Occipital lobe (tissue), 1 donor: ENCODE measurements at regions not wholly inside any gene's neighbourhood (a gene's known extent, or its start where the extent isn't known, plus 50 kb on each side); places are given as distances from the start of the nearest gene placed in this dataset.

ENCODE experiments used
- DNase-seq: peaks from one replicate; lab custom pipeline; 2025; lab: John Stamatoyannopoulos, UW

DNA sequence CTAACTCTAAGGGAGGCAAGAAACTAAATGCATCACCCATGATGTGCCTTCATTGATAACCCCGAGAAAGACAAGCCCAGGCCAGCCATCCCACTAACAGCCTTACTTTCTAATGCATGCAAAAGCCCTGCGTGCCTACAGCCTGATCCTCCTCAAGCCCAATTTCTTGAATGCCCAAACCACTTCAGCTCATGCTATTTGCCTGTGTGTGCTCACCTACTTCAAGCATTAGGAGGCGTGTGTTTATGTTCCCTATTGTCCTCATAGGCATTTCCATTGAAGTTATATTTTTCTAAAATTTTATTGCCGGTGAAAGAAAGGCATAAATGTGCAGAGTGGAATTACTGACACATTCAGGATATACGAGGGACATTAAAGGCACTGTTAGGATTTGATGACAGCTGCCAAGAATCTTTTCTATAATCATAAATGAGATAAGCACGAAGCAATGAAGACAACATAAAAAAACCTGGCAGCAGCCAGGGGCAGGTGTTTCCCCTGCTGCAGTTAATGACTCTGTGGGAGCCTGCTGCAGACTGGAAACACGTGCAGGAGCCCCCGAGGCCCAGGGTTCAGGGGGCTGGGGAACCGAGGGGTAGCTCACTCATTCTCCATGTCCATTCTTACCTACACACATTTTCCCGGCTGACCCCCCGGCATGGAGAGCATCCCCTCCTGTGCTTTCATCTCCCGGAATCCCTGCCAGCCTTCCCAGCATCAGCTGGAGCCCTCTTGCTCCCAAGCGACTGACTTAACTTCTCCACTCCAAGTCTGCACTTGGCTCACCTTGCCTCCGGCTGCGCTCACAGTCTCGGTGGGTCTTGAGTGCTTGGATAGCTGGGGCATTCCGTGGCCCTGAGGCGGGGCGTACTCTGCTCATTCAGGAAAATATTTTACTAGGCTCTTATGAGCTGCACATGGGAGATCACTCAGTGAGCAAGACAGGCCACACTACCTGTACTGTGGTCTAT is 292.3 kb upstream of the SIX2 start:
- no peak for DNase-seq

DNA sequence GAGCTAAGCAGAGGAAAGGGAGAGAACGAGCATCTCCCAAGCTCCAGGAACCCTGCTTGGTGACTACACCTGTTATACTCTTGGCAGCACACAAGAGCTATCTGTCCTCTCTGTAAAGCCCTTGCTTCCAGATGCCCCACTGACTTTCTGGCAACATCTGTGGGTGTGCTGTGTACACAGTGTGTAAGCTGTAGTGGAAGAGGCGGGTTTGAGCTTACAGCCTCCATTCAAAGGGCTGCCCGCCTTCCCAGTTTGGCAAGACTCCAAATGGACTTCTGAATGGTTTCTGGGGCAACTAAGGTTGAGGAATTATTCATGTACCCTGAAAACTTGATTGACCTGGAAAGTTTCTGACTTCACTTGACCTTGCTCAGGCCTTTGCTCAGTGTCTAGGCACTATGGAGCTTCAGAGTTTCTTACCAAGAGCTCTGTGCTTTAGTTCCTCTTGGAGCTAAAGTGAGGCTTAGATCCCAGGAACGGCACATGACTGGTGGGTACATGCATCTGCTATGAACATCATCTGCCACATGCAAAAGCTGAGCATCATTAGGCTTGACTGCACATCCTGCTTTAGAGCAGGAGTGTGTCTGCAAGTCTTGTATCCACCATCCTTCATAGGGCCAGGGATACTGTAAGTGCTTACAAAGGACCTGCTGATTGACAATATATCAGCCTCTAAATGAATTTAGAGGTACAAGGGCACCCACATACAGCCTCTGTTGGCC is 290.9 kb upstream of the SIX2 start:
- no peak for DNase-seq

DNA sequence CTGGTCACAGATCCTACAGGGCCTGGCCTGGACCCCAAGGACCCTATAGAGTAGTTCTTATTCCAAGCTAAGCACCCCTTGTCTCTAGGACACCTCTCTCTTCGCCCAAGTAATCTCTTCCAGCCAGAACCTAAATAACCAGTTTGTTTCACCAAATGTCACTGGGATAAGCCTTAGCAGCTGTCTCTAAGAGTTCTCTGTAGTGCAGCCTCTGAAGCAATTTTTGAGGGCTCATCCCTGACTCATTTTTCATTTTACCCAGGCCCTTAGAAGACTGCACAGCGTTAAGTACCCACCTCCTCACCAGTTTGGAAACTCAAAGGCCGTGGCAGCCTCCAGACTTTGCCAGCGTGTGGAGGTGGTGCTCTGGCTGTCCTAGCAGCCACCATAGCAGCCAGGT is 290.1 kb upstream of the SIX2 start:
- no peak for DNase-seq

DNA sequence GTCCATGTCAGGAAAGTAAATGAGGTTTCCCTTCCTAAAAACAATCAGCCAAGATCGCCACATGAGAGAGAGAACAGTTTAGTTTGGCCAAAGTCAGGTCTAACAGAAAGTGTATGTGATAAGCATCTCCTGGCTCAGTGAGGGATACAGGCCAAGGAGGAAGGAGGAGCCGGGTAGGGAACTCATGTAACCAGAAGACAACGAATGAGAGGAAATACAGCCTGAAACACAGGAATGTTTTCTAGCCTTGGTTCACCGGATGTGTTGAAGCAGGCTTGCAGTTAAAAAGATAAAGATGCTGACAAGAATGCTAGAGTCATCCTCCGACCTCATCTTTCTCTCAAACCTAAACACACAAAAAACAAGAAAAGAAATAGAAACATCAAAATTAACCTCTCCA is 283.9 kb upstream of the SIX2 start:
- no peak for DNase-seq

DNA sequence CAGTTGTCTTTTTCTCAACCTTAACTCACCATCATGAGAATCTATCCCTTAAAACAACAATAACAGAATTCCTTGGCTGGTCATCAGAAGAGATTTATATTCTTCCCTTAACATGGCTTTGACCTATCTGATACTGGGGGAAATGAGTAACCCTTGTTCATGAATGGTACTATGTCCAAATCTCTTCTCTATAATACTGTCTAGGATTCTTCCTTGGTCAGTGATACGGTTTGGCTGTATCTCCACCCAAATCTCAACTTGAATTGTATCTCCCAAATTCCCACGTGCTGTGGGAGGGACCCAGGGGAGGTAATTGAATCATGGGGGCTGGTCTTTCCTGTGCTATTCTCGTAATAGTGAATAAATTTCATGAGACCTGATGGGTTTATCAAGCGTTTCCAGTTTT is 282.0 kb upstream of the SIX2 start:
- DNase-seq: no peak

DNA sequence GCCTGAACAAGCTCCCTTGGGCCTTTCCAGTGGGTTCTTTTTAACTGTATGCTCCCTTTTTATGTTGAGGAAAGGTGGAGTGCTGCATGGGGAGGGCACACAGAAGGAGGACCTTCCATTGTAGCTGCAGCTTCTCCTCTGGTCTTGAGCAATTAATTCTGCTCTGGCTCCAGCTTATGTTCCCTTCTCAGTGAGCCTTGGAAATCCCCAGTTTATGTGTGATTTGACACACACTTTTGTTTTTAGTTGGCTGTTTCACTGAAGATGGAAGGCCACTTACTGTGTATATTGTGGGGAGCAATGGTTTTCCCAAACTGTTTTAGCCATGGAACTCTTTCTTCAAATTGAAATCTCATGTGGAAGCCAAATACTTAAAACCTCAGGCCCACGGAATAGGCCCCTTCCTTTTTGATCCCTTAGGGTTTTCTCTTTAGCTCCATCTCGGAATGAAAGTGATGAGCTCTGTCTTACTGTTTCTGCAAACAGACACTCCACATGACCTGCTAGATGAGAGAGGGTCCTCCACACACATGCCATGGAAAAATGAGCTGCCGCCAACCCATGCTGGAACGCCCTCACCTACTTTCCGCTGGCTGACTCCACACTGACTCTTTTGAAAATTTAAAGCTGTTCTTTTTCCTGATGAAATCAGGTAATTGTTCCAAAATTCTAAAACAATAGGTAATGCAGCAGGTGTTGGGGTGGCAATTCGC is 280.9 kb upstream of the SIX2 start:
- DNase-seq: no peak

DNA sequence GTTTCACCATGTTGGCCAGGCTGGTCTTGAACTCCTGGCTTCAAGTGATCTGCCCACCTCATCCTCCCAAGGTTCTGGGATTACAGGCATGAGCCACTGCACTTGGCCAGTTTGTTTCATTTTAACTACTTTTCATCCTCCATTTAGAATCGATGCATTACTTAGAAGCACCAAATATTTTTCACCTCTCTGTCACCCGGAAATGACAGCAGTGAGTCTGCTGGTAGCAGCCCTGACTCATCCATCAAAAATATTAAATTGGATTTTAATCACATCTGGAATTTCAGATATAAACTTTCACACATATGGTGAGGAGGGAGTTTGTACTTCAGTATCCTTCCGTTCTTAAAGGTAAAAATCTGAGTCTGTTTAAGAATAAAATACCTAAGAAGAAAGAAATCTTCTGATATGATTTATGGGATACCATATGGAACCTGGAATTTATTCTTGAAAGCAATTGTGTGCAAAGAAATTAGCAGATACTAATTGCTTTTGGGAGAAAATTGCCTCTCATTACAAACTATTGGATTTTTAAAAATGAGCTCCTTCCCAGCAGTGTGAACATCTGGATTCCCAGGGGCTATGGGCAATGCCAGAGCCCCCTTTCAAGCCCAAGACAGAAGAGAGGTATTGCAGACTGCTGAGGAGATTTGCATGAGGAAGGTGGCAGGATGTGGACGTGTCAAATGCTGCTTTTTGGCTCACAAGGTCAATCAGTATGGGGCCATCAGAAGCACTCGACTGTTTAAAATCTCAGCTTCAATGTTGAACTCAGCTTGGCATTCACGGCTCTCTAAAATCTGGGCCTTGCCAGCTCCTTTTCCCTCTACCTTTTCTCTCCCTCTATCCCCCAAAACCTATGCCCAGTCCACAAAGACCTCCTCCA is 279.5 kb upstream of the SIX2 start:
- DNase-seq: no peak

DNA sequence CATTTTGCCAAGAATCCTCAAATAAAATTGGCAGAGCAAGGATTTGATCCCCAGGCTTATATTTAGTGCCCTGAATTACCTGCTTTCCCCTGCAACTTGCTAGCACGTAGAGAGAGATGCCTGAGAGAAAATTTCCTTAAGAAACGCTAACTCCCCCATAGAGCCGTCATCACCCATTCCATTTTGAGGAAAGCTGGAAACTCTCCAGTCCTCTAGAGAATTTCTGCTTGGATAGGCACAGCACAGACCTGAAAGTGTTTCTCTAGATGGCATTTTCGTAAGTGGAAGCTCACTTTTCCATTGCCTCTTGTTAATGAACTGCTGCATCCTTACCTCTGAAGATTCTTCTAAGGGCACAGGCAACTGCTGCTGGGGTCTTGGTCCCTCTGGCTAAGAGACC is 277.8 kb upstream of the SIX2 start:
- DNase-seq: no peak

DNA sequence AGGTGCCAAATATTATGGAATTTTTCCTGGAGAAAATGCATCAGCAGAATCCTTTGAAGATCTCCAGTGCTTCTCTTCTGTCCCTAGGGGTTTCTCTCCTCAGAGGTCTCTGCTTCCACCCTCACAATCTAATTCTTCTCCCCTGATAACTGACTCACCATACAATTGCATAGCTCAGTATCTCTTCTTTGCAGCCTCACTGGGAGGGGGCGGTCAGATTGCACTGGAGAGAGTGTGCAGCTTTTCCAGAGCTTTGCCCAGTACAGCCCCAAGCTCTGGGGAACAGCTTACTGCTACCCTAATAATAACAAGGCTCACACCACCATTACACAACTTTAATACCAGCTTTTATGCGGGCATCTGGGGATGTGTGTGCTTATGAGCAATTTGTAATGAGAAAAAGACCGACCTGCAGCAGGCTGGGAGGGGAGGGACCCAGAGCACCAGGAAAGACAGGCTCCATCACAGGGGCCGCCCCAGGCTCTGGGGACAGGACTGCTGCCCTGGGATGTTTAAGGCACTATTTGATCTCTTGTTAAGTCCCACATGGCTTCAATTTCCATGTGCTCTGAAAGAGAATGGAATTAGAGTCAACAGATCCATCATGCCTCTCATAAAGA is 276.6 kb upstream of the SIX2 start:
- DNase-seq: no peak

DNA sequence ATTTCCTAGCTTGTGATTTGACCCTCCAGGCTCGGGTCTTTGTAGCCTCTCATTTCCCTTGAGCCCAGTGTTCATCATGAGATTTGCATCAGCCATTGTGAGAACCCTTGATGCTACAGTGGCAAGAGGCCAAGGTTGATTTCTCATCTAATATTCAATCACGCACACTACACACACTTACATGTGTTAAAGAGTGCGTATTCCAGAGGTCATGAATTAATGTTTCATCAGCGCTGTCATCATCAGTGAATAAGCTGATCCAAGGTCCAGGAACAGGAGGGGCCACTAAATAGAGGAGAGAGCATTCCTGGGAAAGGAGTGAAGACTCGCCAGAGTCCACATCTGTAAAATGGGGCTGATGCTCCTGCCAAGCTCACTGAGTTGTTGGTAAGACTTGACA is 276.1 kb upstream of the SIX2 start:
- DNase-seq: no peak

DNA sequence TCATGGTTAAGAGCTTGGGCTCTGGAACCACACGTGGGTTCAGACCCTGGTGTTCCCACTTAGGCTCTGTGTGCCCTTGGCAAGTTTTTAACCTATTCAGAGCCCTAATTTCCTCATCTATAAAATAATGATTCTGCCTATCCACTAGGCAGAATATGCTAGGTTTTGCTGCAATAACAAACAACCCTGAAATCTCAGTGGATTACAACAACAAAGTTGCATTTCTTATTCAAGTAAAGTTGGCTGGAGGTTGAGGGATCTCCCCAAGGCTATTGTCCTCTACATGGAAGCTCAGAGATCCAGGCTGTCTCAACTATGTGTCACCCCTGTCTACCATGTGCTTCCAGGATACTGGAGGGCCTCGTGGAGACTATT is 275.4 kb upstream of the SIX2 start:
- no peak for DNase-seq

DNA sequence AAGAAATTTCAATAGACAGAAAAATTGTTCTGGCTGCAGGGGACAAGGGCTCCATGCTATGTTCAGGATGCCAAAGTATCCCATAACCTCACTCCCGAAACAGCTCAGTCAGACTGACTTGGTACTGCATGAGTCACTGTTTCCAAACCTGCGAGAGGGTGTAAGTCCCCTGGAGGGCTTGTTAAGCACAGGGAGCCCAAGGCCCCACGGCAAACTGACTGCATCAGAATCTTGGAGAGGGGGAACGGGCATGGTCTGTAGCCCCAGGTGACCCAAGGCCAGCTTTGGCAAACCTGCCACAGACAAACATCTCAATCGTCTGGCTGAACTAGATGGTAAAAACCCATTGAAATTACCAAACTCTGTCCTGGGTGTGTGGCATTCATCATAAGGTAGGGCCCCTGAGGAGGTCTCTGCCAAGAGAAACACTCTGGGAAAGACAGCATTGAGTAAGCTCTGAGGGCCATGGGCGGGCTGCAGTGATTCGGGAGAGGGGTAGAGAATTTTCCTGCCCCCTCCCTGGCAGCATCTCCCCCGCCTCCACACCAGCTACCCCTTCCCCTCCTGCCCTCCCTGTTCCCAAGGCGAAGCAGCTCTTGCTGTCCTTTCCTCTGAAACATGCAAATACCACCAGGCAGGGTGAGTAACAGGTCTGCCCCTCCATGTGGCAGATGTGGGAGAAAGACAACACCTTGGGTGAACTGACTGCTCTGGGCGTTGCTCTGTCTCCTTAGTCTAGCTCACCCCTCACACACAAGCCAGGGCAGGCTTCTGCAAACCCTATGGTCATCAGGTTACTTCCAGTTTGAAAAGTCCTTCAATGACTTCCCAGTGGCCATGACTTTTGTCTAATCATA is 274.7 kb upstream of the SIX2 start:
- no peak for DNase-seq

DNA sequence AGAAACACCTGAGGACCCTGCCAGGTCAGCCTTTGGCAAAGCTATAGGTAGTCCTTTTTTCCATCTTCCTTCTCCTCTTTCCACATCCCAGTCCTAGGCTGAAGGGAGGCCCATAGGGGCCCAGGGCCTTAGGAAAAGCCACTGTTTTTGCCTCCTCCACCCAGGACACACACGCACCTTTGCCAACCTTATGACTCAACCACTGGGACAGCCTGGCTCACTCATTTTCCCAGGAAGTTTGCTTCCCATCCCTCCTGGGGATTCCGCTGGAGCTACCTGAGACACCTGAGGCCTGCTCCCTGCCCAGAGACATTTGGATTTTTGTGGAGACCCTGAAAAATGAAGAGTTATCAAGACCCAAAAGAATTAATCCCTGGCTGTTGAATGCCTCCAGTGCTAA is 273.4 kb upstream of the SIX2 start:
- no peak for DNase-seq

DNA sequence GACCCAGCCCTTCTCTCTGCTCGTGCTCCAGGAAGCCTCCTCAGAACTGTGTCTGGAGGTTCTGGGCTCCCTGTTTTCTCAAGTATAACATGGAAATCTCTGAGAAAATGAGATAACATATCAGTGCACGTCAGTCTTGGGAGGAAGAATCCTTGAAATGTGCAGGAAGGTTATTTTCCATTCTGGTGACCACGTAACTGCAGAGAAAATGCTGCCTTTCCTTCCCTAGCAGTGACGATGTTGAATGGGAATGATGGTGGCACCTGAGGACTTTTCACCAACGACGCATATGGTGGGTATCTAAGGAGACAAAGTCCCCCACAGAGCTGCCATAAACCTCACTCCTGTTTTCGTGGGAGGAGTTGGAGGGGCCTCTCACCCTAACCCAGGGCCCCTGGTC is 272.1 kb upstream of the SIX2 start:
- DNase-seq: no peak

DNA sequence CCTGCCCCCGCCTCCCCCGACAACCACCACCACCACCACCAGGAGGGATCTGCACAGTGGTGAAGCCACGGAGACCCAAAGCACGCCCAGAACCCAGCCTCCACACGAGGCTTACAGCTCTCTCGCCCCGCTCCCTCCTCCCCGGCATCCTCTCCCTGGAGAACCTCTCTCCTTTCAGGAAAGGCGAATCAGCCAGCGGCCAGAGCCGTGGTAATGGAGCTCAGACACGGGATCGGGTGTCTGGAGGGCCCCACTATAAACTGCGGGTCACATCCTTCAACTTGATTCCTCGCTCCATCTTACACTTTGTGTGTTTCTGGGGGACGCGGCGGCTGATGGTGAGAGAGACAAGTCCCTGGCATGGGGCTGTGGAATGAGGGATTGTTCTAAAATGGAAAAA is 271.5 kb upstream of the SIX2 start:
- DNase-seq: no peak

DNA sequence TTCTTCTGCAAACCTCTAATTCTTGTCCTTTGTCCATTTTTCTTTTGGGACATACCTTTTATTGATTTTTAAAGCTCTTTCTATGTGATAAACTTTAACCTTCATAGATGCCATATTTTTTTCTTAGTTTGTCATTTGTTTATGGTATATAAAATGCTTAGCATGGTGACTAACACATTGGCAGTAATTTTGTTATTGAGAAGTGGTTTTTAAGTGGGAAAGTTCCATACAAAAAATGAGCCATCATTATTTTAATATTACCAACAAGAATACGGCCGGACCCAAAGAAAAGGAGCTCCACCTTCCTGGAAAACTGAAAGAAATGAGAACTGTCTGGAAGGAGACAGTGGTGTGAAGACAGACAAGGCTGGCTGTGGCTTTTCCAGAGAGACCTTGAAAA is 270.1 kb upstream of the SIX2 start:
- DNase-seq: no peak

DNA sequence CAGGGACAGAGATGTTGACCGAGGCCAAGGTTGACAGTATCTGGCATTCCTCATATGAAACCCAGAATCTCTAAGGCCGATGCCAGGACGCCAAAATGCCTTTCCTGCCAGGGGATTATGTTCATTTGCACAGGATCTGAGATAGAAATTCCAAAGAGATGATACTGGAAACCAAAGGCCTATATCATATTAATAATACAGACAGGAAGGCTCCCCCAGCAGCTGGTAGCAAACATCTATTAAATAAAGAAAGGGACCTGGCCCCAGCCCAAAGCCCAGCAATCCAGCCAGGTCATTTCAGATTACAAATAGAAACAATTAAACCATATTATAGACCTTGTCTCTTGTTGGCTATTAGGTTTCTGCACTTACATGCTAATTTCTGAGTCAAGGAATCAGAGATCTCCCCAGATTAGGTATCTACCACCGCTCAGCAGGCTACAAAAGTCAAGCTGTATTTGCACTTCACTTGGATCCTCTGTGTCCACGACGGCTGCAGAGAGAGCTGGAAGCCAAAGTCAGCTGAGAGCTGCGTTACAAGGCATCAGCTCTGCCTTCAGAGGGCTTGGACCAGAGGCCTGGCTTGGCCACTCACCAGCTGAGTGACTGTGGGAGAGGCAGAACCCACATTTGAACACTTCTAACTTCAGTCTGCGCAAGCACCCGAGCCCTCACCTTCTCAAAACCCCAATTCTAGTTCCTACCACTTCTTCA is 269.3 kb upstream of the SIX2 start:
- DNase-seq: no peak

DNA sequence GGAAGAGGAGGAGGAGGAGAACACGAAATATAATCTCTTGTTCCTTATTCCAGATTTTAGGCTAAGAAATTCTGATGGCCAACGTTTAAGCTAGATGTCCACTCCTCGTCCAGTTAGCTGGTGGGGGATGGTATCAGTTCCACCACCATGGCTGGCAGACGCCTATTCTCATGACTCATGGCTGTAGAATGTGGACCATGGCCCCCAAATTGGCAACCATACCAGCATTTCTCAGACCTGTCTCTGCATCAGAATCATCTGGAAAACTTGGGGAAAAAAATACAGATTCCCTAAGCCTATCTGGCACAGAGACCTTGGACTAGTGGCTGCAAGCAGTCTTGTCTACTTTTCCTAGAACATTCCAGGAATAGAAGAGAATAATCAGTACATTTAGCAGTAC is 267.7 kb upstream of the SIX2 start:
- no peak for DNase-seq

DNA sequence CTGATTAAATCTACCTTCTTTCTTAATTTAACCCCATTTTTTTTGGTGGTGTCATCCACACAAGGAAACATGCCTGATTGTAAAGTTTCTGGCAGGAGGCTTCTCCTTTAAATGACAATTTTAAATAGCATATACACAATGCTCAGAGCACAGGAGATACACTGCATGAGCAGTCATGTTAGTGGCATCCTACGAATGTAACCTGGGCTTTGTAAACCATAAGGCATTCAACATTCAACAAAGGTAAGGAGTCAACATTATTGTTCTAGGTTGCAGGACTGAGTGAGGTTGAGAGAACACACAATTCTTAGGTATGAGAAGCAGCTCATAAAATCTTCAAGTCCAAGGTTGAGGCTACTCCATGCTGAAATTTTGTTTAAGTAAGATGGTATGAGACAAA is 266.6 kb upstream of the SIX2 start:
- DNase-seq: no peak
